ENCODE measurements at regions not wholly inside any gene's neighbourhood (a gene's known extent, or its start where the extent isn't known, plus 50 kb on each side); places are given as distances from the start of the nearest gene placed in this dataset.
"Not testable (repeated sequence)": the region's sequence is repeated elsewhere in the genome, so short reads cannot be mapped to it uniquely, and the experiment has no call there.

DNA sequence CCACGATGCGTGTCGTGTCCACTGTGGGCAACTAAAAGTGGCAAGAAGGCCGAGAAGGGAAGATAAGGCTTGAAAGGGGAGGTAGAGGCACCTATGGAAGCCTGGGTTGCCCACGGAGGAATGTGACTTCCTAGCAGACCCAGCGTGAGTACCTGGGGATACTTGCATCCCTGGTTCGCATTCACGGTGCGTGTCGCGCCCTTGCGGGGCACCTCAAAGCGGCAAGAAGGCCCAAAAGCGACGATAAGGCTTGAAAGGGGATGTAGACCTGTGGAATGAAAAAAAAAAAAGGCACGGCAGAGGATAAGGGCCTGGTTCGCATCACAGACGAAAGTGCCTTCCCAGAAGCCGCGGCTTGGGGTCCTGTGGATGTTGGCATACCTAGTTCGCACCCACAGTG, 282.9 kb downstream of the ALG10 start:
- Histone ChIP-seq H3K27ac (no peak overlapping the region), H3K9ac (no peak overlapping the region), H3K4me1 (no peaks in the 10 kb centered on the region), H3K9me3 (ENCODE audit: control insufficient read depth, low read length) (no peaks in the 10 kb centered on the region), H2AFZ (no peak overlapping the region), H3K27me3 (ENCODE audit: control insufficient read depth, insufficient read depth, low read length) (no peaks in the 10 kb centered on the region), H3K79me2 (no peaks in the 10 kb centered on the region), H3K4me2 (ENCODE audit: low read length) (no peak overlapping the region), H3K4me3 (ENCODE audit: low read depth, low read length) (no peak overlapping the region), H3K36me3 (ENCODE audit: control insufficient read depth, insufficient read depth, low read length) (no peaks in the 10 kb centered on the region)
- TF ChIP-seq CTCF (IDR thresholded peaks at IDR 0.05): no peak

- no peak for TF ChIP-seq CTCF (IDR thresholded peaks at IDR 0.05)
- no peaks in the 10 kb centered on the region for H3K79me2 ChIP-seq
- H3K4me2 ChIP-seq (ENCODE audit: low read length): no peak overlapping the region
- H2AFZ ChIP-seq: no peak overlapping the region
- H3K27me3 ChIP-seq (ENCODE audit: control insufficient read depth, insufficient read depth, low read length): no peaks in the 10 kb centered on the region
- H3K36me3 ChIP-seq (ENCODE audit: control insufficient read depth, insufficient read depth, low read length): no peaks in the 10 kb centered on the region
- no peak overlapping the region for H3K4me3 ChIP-seq (ENCODE audit: low read depth, low read length)
- H3K9ac ChIP-seq: no peak overlapping the region
- H3K9me3 ChIP-seq (ENCODE audit: control insufficient read depth, low read length): no peaks in the 10 kb centered on the region
- no peak overlapping the region for H3K27ac ChIP-seq
- H3K4me1 ChIP-seq: no peaks in the 10 kb centered on the region
Measured at GRCh38 chr12:34306133-34306830, 284.0 kb downstream of the ALG10 start.

DNA sequence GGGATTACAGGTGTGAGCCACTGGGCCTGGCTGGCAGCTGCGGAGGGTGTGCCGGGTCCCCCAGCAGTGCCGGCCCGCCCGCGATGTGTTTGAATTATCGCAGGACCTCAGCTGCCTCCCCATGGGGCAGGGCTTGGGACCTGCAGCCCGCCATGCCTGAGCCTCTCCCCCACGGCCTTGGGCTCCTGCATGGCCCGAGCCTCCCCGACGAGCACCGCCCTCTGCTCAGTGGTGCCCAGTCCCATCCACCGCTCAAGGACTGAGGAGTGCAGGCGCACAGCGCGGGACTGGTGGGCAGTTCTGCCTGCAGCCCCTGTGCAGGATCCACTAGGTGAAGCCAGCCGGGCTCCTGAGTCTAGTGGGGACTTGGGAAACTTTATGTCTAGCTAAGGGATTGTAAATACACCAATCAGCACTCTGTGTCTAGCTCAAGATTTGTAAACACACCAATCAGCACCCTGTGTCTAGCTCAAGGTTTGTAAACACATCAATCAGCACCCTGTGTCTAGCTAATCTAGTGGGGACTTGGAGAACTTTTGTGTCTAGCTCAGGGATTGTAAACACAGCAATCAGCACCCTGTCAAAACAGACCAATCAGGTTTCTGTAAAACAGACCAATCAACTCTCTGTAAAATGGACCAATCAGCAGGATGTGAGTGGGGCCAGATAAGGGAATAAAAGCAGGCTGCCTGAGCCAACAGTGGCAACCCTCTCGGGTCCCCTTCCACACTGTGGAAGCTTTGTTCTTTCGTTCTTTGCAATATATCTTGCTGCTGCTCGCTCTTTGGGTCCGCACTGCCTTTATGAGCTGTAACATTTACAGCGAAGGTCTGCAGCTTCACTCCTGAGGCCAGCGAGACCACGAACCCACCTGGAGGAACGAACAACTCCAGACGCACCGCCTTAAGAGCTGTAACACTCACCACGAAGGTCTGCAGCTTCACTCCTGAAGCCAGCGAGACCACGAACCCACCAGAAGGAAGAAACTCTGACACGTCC, 287.8 kb downstream of the ALG10 start:
- H3K27ac ChIP-seq; H3K79me2 ChIP-seq; H2AFZ ChIP-seq; H3K9me3 ChIP-seq (ENCODE audit: control insufficient read depth, low read length); H3K4me1 ChIP-seq; H3K9ac ChIP-seq; H3K36me3 ChIP-seq (ENCODE audit: control insufficient read depth, insufficient read depth, low read length); H3K4me3 ChIP-seq (ENCODE audit: low read depth, low read length); H3K27me3 ChIP-seq (ENCODE audit: control insufficient read depth, insufficient read depth, low read length); H3K4me2 ChIP-seq (ENCODE audit: low read length): not testable (repeated sequence)

GRCh38 chr12:34311337-34311736, 289.0 kb downstream of the ALG10 start:
- Histone ChIP-seq H2AFZ (no peak overlapping the region), H3K4me1 (no peaks in the 10 kb centered on the region), H3K9ac (no peak overlapping the region), H3K4me2 (ENCODE audit: low read length) (no peak overlapping the region), H3K27ac (no peak overlapping the region), H3K27me3 (ENCODE audit: control insufficient read depth, insufficient read depth, low read length) (no peaks in the 10 kb centered on the region), H3K9me3 (ENCODE audit: control insufficient read depth, low read length) (no peaks in the 10 kb centered on the region), H3K4me3 (ENCODE audit: low read depth, low read length) (no peak overlapping the region), H3K79me2 (no peaks in the 10 kb centered on the region), H3K36me3 (ENCODE audit: control insufficient read depth, insufficient read depth, low read length) (no peaks in the 10 kb centered on the region)
- TF ChIP-seq CTCF (IDR thresholded peaks at IDR 0.05): no peak

GRCh38 chr12:34327671-34328070, 305.4 kb downstream of the ALG10 start:
- no peaks in the 10 kb centered on the region for H3K27me3 ChIP-seq (ENCODE audit: control insufficient read depth, insufficient read depth, low read length)

More at GRCh38 chr12:34327671-34328070, 305.4 kb downstream of the ALG10 start:
- no peak overlapping the region for H2AFZ ChIP-seq
- no peak for TF ChIP-seq CTCF (IDR thresholded peaks at IDR 0.05)
- H3K4me2 ChIP-seq (ENCODE audit: low read length): no peak overlapping the region
- H3K9ac ChIP-seq: no peak overlapping the region
- no peaks in the 10 kb centered on the region for H3K36me3 ChIP-seq (ENCODE audit: control insufficient read depth, insufficient read depth, low read length)
- H3K27ac ChIP-seq: no peak overlapping the region
- H3K9me3 ChIP-seq (ENCODE audit: control insufficient read depth, low read length): no peaks in the 10 kb centered on the region
- no peaks in the 10 kb centered on the region for H3K4me1 ChIP-seq
- H3K4me3 ChIP-seq (ENCODE audit: low read depth, low read length): no peak overlapping the region
- H3K79me2 ChIP-seq: no peaks in the 10 kb centered on the region

Measured in parathyroid adenoma (tissue), 2 donors.